HEK293 (cell line): ENCODE measurements at regions not wholly inside any gene's neighbourhood (a gene's known extent, or its start where the extent isn't known, plus 50 kb on each side); places are given as distances from the start of the nearest gene placed in this dataset.

Source experiments
- CTCF ChIA-PET: fragments of 350-600 bp; formaldehyde crosslinking; extraction: SDS; loops from one replicate; lab custom pipeline; 2021; ENCODE audit warnings: antibody characterized with exemption; lab: Yijun Ruan, JAX
- POLR2A ChIA-PET: fragments of 300-600 bp; formaldehyde crosslinking; extraction: SDS; loops from one replicate; lab custom pipeline; 2020; ENCODE audit warnings: antibody characterized with exemption, inconsistent platforms; lab: Yijun Ruan, JAX
- H3K27ac ChIP-seq: fragments of 200-500 bp; sonication (Bioruptor generic); 2 replicates; pipeline ENCODE4 v1.5.1; 2014; ENCODE audit warnings: low read depth, low read length, control low read depth, inconsistent platforms; ENCODE audit errors: extremely low read depth
- H3K36me3 ChIP-seq, 2 experiments: fragments of 200-500 bp in 1 of 2; sonication (Bioruptor generic) in 1 of 2; 1 replicate in 1 of 2; 2 replicates in 1 of 2; pipeline ENCODE4 v1.5.1; 2014 to 2017; ENCODE audit warnings: inconsistent platforms in 2 of 2, low read length in 2 of 2; ENCODE audit not compliant: control insufficient read depth in 2 of 2, insufficient read depth in 1 of 2
- H3K4me1 ChIP-seq: fragments of 200-500 bp; sonication (Bioruptor generic); 2 replicates; pipeline ENCODE4 v1.5.1; 2014; ENCODE audit warnings: mild to moderate bottlenecking, low read length, inconsistent platforms; ENCODE audit not compliant: control insufficient read depth, insufficient read depth
- H3K4me3 ChIP-seq: 2 replicates; pipeline ENCODE4 v1.5.1; 2011; ENCODE audit warnings: low read depth, mild to moderate bottlenecking, control low read depth, low read length, moderate library complexity
- H3K9me3 ChIP-seq: fragments of 200-500 bp; sonication (Bioruptor generic); 2 replicates; pipeline ENCODE4 v1.5.1; 2014; ENCODE audit warnings: low read depth, low read length, inconsistent platforms; ENCODE audit not compliant: control insufficient read depth, insufficient read depth
- CTCF ChIP-seq: fragments of 450-650 bp; formaldehyde crosslinking; IDR thresholded peaks from 2 replicates; pipeline ENCODE4 v1.5.1; 2016; ENCODE audit warnings: missing biosample characterization, missing genetic modification characterization
- GLIS1 ChIP-seq: fragments of 450-650 bp; formaldehyde crosslinking; IDR thresholded peaks from 2 replicates; pipeline ENCODE4 v1.5.1; 2016; ENCODE audit warnings: missing biosample characterization, missing genetic modification characterization
- KLF1 ChIP-seq: fragments of 450-650 bp; formaldehyde crosslinking; IDR thresholded peaks from 2 replicates; pipeline ENCODE4 v1.5.1; 2016; ENCODE audit warnings: missing biosample characterization, missing genetic modification characterization
- KLF10 ChIP-seq: fragments of 450-650 bp; IDR thresholded peaks from 2 replicates; pipeline ENCODE4 v1.5.1; 2018; ENCODE audit warnings: missing biosample characterization, mild to moderate bottlenecking, missing genetic modification characterization
- MZF1 ChIP-seq: fragments of 450-650 bp; formaldehyde crosslinking; IDR thresholded peaks from 2 replicates; pipeline ENCODE4 v1.5.1; 2017; ENCODE audit warnings: missing biosample characterization, missing genetic modification characterization, borderline replicate concordance
- PRDM10 ChIP-seq: fragments of 450-650 bp; formaldehyde crosslinking; IDR thresholded peaks from 2 replicates; pipeline ENCODE4 v1.5.1; 2016; ENCODE audit warnings: missing biosample characterization, missing genetic modification characterization
- SP7 ChIP-seq: fragments of 450-650 bp; formaldehyde crosslinking; IDR thresholded peaks from 2 replicates; pipeline ENCODE4 v1.5.1; 2016; ENCODE audit warnings: missing biosample characterization, missing genetic modification characterization
- ZBTB1 ChIP-seq: fragments of 450-650 bp; formaldehyde crosslinking; IDR thresholded peaks from 2 replicates; pipeline ENCODE4 v1.5.1; 2016; ENCODE audit warnings: missing biosample characterization, missing genetic modification characterization
- ZBTB17 ChIP-seq: fragments of 450-650 bp; formaldehyde crosslinking; IDR thresholded peaks from 2 replicates; pipeline ENCODE4 v1.5.1; 2016; ENCODE audit warnings: missing biosample characterization, missing genetic modification characterization
- ZNF140 ChIP-seq: fragments of 450-650 bp; formaldehyde crosslinking; IDR thresholded peaks from 2 replicates; pipeline ENCODE4 v1.5.1; 2016; ENCODE audit warnings: missing biosample characterization, missing genetic modification characterization
- ZNF214 ChIP-seq: fragments of 450-650 bp; formaldehyde crosslinking; IDR thresholded peaks from 2 replicates; pipeline ENCODE4 v1.5.1; 2017; ENCODE audit warnings: missing biosample characterization, mild to moderate bottlenecking, missing genetic modification characterization, borderline replicate concordance
- ZNF292 ChIP-seq: fragments of 450-650 bp; formaldehyde crosslinking; IDR thresholded peaks from 2 replicates; pipeline ENCODE4 v1.5.1; 2016; ENCODE audit warnings: low read depth, missing biosample characterization, missing genetic modification characterization, borderline replicate concordance
- ZNF302 ChIP-seq: fragments of 450-650 bp; formaldehyde crosslinking; IDR thresholded peaks from 2 replicates; pipeline ENCODE4 v1.5.1; 2016; ENCODE audit warnings: missing biosample characterization, missing genetic modification characterization, low read depth
- ZNF335 ChIP-seq: fragments of 450-650 bp; formaldehyde crosslinking; conservative IDR thresholded peaks from 2 replicates; pipeline ENCODE4 v1.5.1; 2016; ENCODE audit warnings: missing biosample characterization, missing genetic modification characterization
- ZNF362 ChIP-seq: fragments of 450-650 bp; formaldehyde crosslinking; IDR thresholded peaks from 2 replicates; pipeline ENCODE4 v1.5.1; 2016; ENCODE audit warnings: missing biosample characterization, missing genetic modification characterization
- ZNF394 ChIP-seq: fragments of 450-650 bp; formaldehyde crosslinking; IDR thresholded peaks from 2 replicates; pipeline ENCODE4 v1.5.1; 2016; ENCODE audit warnings: missing biosample characterization, missing genetic modification characterization, mild to moderate bottlenecking, moderate library complexity, borderline replicate concordance
- ZNF548 ChIP-seq: fragments of 450-650 bp; formaldehyde crosslinking; IDR thresholded peaks from 2 replicates; pipeline ENCODE4 v1.5.1; 2016; ENCODE audit warnings: missing biosample characterization, missing genetic modification characterization
- ZNF560 ChIP-seq: fragments of 450-650 bp; formaldehyde crosslinking; IDR thresholded peaks from 2 replicates; pipeline ENCODE4 v1.5.1; 2017; ENCODE audit warnings: missing biosample characterization, missing genetic modification characterization, borderline replicate concordance
- ZNF621 ChIP-seq: fragments of 450-650 bp; formaldehyde crosslinking; IDR thresholded peaks from 2 replicates; pipeline ENCODE4 v1.5.1; 2017; ENCODE audit warnings: missing biosample characterization, missing genetic modification characterization
- ZNF701 ChIP-seq: fragments of 450-650 bp; formaldehyde crosslinking; IDR thresholded peaks from 2 replicates; pipeline ENCODE4 v1.5.1; 2016; ENCODE audit warnings: missing biosample characterization, missing genetic modification characterization
- ZXDB ChIP-seq: fragments of 450-650 bp; formaldehyde crosslinking; IDR thresholded peaks from 2 replicates; pipeline ENCODE4 v1.5.1; 2016; ENCODE audit warnings: missing biosample characterization, missing genetic modification characterization

GRCh38 chr14:53610947-53611346 is 345.7 kb downstream of the BMP4 start (continued):
- no peak for TF ChIP-seq ZNF292 (tag by site-specific recombination)
- no peak for TF ChIP-seq ZNF701 (tag by site-specific recombination)
- no peak for TF ChIP-seq PRDM10 (tag by site-specific recombination)
- TF ChIP-seq MZF1 = no peak
- TF ChIP-seq ZNF621 (tag by site-specific recombination) = no peak
- no peak for TF ChIP-seq ZNF548 (tag by site-specific recombination)
- no peak for TF ChIP-seq ZNF560 (tag by site-specific recombination)
- TF ChIP-seq ZNF214 = no peak
- no peak for TF ChIP-seq CTCF
- no peak for TF ChIP-seq ZBTB17 (tag by site-specific recombination)
- TF ChIP-seq, all 188 proteins: peak for 0

- ChIA-PET POLR2A (no interaction called here), CTCF (interaction anchor here (0.7 kb wide), 1 partner anchor 588 kb away, joined by 3 read pairs; no protein-coding TSS in a partner anchor)
- H3K9me3 ChIP-seq = no peaks in the 10 kb centered on the region
- H3K4me1 ChIP-seq = peaks cover 4% of the 10 kb centered on the region; the same call in 1 of the 2 replicates
- H3K4me3 ChIP-seq = no peak overlapping the region
- no peak overlapping the region for H3K27ac ChIP-seq
- TF ChIP-seq SP7 (tag by site-specific recombination) (no peak), ZXDB (tag by site-specific recombination) (no peak), GLIS1 (no peak), ZNF302 (tag by site-specific recombination) (no peak), KLF10 (no peak), ZNF362 (no peak), ZBTB1 (tag by site-specific recombination) (no peak)
- H3K36me3 ChIP-seq = no peaks in the 10 kb centered on the region
Measured at GRCh38 chr14:53609009-53609408, 347.6 kb downstream of the BMP4 start.

GRCh38 chr14:53608369-53608768 is 348.3 kb downstream of the BMP4 start:
- Histone ChIP-seq H3K4me1 (no peaks in the 10 kb centered on the region), H3K27ac (no peak overlapping the region), H3K36me3 (no peaks in the 10 kb centered on the region), H3K4me3 (no peak overlapping the region), H3K9me3 (no peaks in the 10 kb centered on the region)
- no peak for TF ChIP-seq ZNF335 (tag by site-specific recombination)
- TF ChIP-seq KLF1 (tag by site-specific recombination) = peak; percentile 84
- no peak for TF ChIP-seq ZNF140 (tag by site-specific recombination)
- TF ChIP-seq ZNF394 (tag by site-specific recombination) = peak; percentile 32; the same call in 1 of the 2 replicates
- ChIA-PET CTCF (no interaction called here), POLR2A (no interaction called here)
